OCI-LY7 (cell line): ENCODE measurements at regions not wholly inside any gene's neighbourhood (a gene's known extent, or its start where the extent isn't known, plus 50 kb on each side); places are given as distances from the start of the nearest gene placed in this dataset.
"Not testable (repeated sequence)": the region's sequence is repeated elsewhere in the genome, so short reads cannot be mapped to it uniquely, and the experiment has no call there.

Source experiments
- EZH2phosphoT487 ChIP-seq: fragments of 200-600 bp; sonication (generic); IDR thresholded peaks from 2 replicates; pipeline ENCODE4 v1.6.1; 2018; ENCODE audit warnings: low read depth, borderline replicate concordance, mild to moderate bottlenecking, mixed run types, antibody characterized with exemption, low read length, moderate library complexity, mixed read lengths
- TF ChIP-seq, protein P1 (sequence below): fragments of 200-600 bp; sonication (generic); conservative IDR thresholded peaks from 2 replicates; pipeline ENCODE4 v1.5.1; 2014; ENCODE audit warnings: mild to moderate bottlenecking, antibody characterized with exemption, low read length, moderate library complexity, mixed read lengths

DNA sequence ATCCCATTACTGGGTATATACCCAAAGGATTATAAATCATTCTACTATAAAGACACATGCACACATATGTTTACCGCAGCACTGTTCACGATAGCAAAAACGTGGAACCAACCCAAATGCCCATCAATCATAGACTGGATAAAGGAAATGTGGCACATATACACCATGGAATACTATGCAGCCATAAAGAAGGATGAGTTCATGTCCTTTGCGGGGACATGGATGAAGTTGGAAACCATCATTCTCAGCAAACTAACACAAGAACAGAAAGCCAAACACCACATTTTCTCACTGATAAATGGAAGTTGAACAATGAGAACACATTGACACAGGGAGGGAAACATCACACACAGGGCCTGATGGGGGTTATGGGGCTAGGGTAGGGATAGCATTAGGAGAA, 1090.5 kb upstream of the EDIL3 start:
- TF ChIP-seq, protein P1, sequence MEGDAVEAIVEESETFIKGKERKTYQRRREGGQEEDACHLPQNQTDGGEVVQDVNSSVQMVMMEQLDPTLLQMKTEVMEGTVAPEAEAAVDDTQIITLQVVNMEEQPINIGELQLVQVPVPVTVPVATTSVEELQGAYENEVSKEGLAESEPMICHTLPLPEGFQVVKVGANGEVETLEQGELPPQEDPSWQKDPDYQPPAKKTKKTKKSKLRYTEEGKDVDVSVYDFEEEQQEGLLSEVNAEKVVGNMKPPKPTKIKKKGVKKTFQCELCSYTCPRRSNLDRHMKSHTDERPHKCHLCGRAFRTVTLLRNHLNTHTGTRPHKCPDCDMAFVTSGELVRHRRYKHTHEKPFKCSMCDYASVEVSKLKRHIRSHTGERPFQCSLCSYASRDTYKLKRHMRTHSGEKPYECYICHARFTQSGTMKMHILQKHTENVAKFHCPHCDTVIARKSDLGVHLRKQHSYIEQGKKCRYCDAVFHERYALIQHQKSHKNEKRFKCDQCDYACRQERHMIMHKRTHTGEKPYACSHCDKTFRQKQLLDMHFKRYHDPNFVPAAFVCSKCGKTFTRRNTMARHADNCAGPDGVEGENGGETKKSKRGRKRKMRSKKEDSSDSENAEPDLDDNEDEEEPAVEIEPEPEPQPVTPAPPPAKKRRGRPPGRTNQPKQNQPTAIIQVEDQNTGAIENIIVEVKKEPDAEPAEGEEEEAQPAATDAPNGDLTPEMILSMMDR: not testable (repeated sequence)
- TF ChIP-seq EZH2phosphoT487: not testable (repeated sequence)
